ENCODE measurements at regions not wholly inside any gene's neighbourhood (a gene's known extent, or its start where the extent isn't known, plus 50 kb on each side); places are given as distances from the start of the nearest gene placed in this dataset.

- TF ChIP-seq CTCF (IDR thresholded peaks at IDR 0.05) (no peak), POLR2AphosphoS5 (IDR thresholded peaks at IDR 0.05) (no peak)
These were observed 310.9 kb downstream of the TDRD3 start for GRCh38 chr13:60707878-60708277.
